Right ventricle myocardium superior (tissue), 1 donor: ENCODE measurements at regions not wholly inside any gene's neighbourhood (a gene's known extent, or its start where the extent isn't known, plus 50 kb on each side); places are given as distances from the start of the nearest gene placed in this dataset.

Source experiments
- ATAC-seq: fragments of 200-7000 bp; cut with Tn5 transposase; one replicate; pipeline ENCODE4 v1.9.1; 2020; ENCODE audit warnings: mild to moderate bottlenecking; ENCODE audit not compliant: poor library complexity
- DNase-seq: peaks from one replicate; pipeline ENCODE4 v3.0.0-alpha.2; 2020
- intact Hi-C: fragments of 100-400 bp; cut with DNase I; formaldehyde crosslinking; loops from one replicate; pipeline ENCODE4 v1.11.2; 2022
- donor health status: DM: no; HTN: yes; CAD: no; lungs with severe emphysema.

- intact Hi-C loops, result no loop called here
- DNase-seq (no peak), ATAC-seq (no peak)
These were observed 62.3 kb upstream of the ARHGEF3 start for GRCh38 chr3:56864090-56864489.

- DNase-seq (no peak), ATAC-seq (no peak)
- intact Hi-C loops, result no loop called here
These were observed 60.8 kb upstream of the ARHGEF3 start for GRCh38 chr3:56862352-56863062.

- no peak for ATAC-seq
- intact Hi-C loops, result no loop called here
- no peak for DNase-seq
These were observed 59.8 kb upstream of the ARHGEF3 start for GRCh38 chr3:56861511-56861910.

GRCh38 chr3:56860939-56861338 is 59.2 kb upstream of the ARHGEF3 start:
- DNase-seq (no peak), ATAC-seq (no peak)
- intact Hi-C loops, result no loop called here

GRCh38 chr3:56860351-56860750 is 58.6 kb upstream of the ARHGEF3 start:
- DNase-seq (no peak), ATAC-seq (no peak)
- intact Hi-C loops, result no loop called here

GRCh38 chr3:56858331-56858730 is 56.6 kb upstream of the ARHGEF3 start:
- DNase-seq (no peak), ATAC-seq (no peak)
- intact Hi-C loops, result no loop called here

GRCh38 chr3:56857178-56857577 is 55.4 kb upstream of the ARHGEF3 start:
- DNase-seq (no peak), ATAC-seq (no peak)
- intact Hi-C loops, result no loop called here

GRCh38 chr3:56856752-56857151 is 55.0 kb upstream of the ARHGEF3 start:
- DNase-seq (no peak), ATAC-seq (no peak)
- intact Hi-C loops, result no loop called here

GRCh38 chr3:56855856-56856512 is 54.2 kb upstream of the ARHGEF3 start:
- intact Hi-C loops, result no loop called here
- DNase-seq, result peak; percentile 54
- ATAC-seq, result no peak

GRCh38 chr3:56854856-56855611 is 53.3 kb upstream of the ARHGEF3 start:
- no peak for DNase-seq
- intact Hi-C loops, result no loop called here
- ATAC-seq, result no peak

- DNase-seq, result no peak
- intact Hi-C loops, result no loop called here
- no peak for ATAC-seq
These were observed 50.5 kb upstream of the ARHGEF3 start for GRCh38 chr3:56851966-56852884.
